B cell (primary cell): ENCODE measurements at regions not wholly inside any gene's neighbourhood (a gene's known extent, or its start where the extent isn't known, plus 50 kb on each side); places are given as distances from the start of the nearest gene placed in this dataset.

Source experiments
- EZH2 ChIP-seq: IDR thresholded peaks from 2 replicates; pipeline ENCODE4 v1.6.1; 2012; ENCODE audit warnings: borderline replicate concordance, low read depth, mild to moderate bottlenecking, moderate library complexity, low read length; ENCODE audit not compliant: insufficient read depth, poor library complexity, severe bottlenecking
- TF ChIP-seq, protein P1 (sequence below): fragments of 200-600 bp; IDR thresholded peaks from one replicate; pipeline ENCODE4 v1.8.0; 2022; ENCODE audit warnings: antibody characterized with exemption, mild to moderate bottlenecking

DNA sequence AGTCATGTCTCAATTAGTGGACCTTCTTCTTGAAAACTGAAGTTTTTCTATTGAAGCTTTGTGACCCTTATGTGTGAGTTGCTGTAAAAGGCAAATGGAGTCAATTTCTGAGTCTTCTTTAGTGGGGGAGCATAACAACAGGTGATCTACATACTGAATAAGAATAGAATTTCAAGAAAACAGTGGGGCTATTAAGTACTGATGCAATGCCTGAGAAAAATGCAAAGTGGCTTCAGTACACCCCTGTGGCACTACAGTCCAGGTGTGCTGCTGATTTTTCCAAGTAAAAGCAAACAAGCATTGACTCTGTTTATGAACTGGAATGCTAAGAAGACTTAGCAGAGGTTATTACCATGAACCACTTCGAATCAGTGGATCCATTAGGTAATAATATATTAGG lies 328.0 kb upstream of the PABPC4L start:
- TF ChIP-seq, protein P1, sequence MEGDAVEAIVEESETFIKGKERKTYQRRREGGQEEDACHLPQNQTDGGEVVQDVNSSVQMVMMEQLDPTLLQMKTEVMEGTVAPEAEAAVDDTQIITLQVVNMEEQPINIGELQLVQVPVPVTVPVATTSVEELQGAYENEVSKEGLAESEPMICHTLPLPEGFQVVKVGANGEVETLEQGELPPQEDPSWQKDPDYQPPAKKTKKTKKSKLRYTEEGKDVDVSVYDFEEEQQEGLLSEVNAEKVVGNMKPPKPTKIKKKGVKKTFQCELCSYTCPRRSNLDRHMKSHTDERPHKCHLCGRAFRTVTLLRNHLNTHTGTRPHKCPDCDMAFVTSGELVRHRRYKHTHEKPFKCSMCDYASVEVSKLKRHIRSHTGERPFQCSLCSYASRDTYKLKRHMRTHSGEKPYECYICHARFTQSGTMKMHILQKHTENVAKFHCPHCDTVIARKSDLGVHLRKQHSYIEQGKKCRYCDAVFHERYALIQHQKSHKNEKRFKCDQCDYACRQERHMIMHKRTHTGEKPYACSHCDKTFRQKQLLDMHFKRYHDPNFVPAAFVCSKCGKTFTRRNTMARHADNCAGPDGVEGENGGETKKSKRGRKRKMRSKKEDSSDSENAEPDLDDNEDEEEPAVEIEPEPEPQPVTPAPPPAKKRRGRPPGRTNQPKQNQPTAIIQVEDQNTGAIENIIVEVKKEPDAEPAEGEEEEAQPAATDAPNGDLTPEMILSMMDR, result no peak
- TF ChIP-seq EZH2, result no peak
